Activated CD8-positive, alpha-beta T cell treated with anti-CD3 and anti-CD28 coated beads for 36 hours (primary cell): ENCODE measurements at regions not wholly inside any gene's neighbourhood (a gene's known extent, or its start where the extent isn't known, plus 50 kb on each side); places are given as distances from the start of the nearest gene placed in this dataset.

Experiments
- ATAC-seq: fragments of 200-7000 bp; cut with Tn5 transposase; one replicate; pipeline ENCODE4 v1.10.0; 2021; ENCODE audit warnings: mild to moderate bottlenecking, moderate library complexity
- CTCF ChIA-PET: fragments of 350-600 bp; sonication (Branson Sonifier 250); formaldehyde crosslinking; loops from one replicate; lab custom pipeline; 2021; ENCODE audit warnings: antibody characterized with exemption; lab: Charles Lee
- POLR2A ChIA-PET: fragments of 350-600 bp; sonication (Branson Sonifier 250); formaldehyde crosslinking; loops from one replicate; lab custom pipeline; 2021; ENCODE audit warnings: antibody characterized with exemption; lab: Charles Lee
- DNase-seq: peaks from one replicate; pipeline ENCODE4 v3.0.0-alpha.2; 2020
- H3K27ac Mint-ChIP-seq: one replicate; pipeline ENCODE4 v1.8.0; 2021; ENCODE audit warnings: mild to moderate bottlenecking, mixed read lengths
- H3K27me3 Mint-ChIP-seq: one replicate; pipeline ENCODE4 v1.8.0; 2021; ENCODE audit warnings: mixed read lengths
- H3K36me3 Mint-ChIP-seq: one replicate; pipeline ENCODE4 v1.8.0; 2021; ENCODE audit warnings: low read depth, mixed read lengths
- H3K4me1 Mint-ChIP-seq: one replicate; pipeline ENCODE4 v1.8.0; 2021; ENCODE audit warnings: low read depth, mixed read lengths
- H3K4me3 Mint-ChIP-seq: one replicate; pipeline ENCODE4 v1.8.0; 2021; ENCODE audit warnings: mild to moderate bottlenecking, moderate library complexity, mixed read lengths
- H3K9me3 Mint-ChIP-seq: one replicate; pipeline ENCODE4 v1.8.0; 2021; ENCODE audit warnings: mixed read lengths
- intact Hi-C: fragments of 100-400 bp; cut with micrococcal nuclease; formaldehyde crosslinking; loops from one replicate; pipeline ENCODE4 v1.10.0; 2022
- TF ChIP-seq, protein P1 (sequence below): fragments of 200-600 bp; IDR thresholded peaks from one replicate; pipeline ENCODE4 v1.8.0; 2022; ENCODE audit warnings: antibody characterized with exemption, mild to moderate bottlenecking

DNA sequence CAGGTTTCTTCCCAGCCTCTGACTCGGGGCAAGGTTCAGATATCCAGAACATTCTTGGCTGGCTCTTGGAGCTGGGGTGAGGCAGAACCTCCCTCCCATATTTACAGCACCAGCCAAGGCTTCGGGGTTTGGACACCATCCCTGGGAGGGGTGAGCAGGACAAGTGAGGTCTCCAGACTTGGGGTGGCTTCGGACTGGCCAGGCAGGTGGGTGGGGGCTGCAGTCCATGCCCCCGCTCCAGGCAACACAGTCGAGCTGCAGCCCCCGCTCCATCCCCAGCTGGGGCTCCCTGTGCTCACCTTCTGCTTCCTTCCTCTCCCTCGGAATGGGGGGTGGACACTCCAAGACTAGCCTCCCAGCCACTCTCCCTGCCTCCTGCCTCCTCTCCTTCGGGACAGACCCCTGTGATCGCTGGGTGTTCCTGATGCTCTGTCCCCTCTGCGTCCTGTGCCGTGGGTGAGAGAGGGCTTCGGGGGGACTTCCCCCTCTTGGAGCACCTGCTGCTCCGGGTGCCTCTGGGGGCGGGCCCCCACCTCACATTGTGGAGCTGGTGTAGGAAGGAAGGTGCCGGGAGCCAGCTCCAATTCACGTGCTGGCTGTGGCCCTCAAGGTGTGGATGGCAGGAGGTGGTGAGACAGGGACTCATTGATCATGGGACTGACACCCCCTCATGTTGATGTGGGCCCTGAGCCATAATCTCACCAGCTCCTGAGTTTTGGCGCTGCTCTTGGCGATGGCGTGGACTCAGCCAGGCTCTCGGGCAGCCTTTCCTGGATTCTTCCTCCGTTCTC, 189.2 kb downstream of the SEC14L1 start:
- intact Hi-C loops = loop anchor here (5.0 kb wide), 3 partner anchors 47 to 132 kb away; no protein-coding TSS in a partner anchor
- TF ChIP-seq, protein P1, sequence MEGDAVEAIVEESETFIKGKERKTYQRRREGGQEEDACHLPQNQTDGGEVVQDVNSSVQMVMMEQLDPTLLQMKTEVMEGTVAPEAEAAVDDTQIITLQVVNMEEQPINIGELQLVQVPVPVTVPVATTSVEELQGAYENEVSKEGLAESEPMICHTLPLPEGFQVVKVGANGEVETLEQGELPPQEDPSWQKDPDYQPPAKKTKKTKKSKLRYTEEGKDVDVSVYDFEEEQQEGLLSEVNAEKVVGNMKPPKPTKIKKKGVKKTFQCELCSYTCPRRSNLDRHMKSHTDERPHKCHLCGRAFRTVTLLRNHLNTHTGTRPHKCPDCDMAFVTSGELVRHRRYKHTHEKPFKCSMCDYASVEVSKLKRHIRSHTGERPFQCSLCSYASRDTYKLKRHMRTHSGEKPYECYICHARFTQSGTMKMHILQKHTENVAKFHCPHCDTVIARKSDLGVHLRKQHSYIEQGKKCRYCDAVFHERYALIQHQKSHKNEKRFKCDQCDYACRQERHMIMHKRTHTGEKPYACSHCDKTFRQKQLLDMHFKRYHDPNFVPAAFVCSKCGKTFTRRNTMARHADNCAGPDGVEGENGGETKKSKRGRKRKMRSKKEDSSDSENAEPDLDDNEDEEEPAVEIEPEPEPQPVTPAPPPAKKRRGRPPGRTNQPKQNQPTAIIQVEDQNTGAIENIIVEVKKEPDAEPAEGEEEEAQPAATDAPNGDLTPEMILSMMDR = no peak
- Mint-ChIP-seq H3K27me3 (no peaks in the 10 kb centered on the region), H3K4me3 (no peak overlapping the region), H3K9me3 (peaks cover 10% of the 10 kb centered on the region), H3K36me3 (peaks cover 8% of the 10 kb centered on the region), H3K27ac (no peak overlapping the region), H3K4me1 (peaks cover 58% of the 10 kb centered on the region)
- DNase-seq = no peak
- ChIA-PET CTCF (interaction anchor here (1.0 to 4.9 kb wide), 8 partner anchors 16 to 277 kb away, joined by 3 to 32 read pairs (median 10); no protein-coding TSS in a partner anchor), POLR2A (interaction anchor here (0.6 to 1.6 kb wide), 6 partner anchors 11 to 92 kb away, joined by 3 to 4 read pairs (median 3); no protein-coding TSS in a partner anchor)
- ATAC-seq = no peak

DNA sequence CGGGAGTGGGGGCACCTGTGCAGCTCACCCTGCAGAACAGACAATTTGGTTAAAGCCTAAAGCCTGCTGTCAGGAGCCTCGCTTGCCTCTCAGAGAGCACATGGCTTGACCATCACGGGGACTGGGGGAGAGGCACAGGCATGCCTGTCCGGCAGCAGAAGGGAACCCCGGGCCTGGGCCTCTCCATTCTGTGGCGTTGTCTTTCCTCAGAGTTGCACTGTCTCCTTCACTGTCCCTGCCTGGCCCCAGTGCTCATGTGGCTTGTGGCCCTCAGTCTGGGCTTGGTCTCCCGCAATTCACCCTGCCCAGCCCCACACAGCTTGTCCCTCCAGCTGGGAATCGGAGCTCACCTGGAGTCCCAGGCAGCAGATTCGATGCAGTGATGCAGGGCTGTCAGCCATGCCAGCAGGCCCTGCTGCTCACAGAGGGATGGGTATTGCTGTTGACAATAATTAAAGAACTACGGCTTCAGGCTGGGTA, 189.9 kb downstream of the SEC14L1 start:
- DNase-seq (no peak), ATAC-seq (no peak)
- no peak overlapping the region for H3K4me3 Mint-ChIP-seq
- peaks cover 10% of the 10 kb centered on the region for H3K9me3 Mint-ChIP-seq
- intact Hi-C loops = loop anchor here (5.0 kb wide), 3 partner anchors 47 to 132 kb away; no protein-coding TSS in a partner anchor
- no peak overlapping the region for H3K27ac Mint-ChIP-seq
- peaks cover 51% of the 10 kb centered on the region for H3K4me1 Mint-ChIP-seq
- H3K36me3 Mint-ChIP-seq = peaks cover 8% of the 10 kb centered on the region
- no peaks in the 10 kb centered on the region for H3K27me3 Mint-ChIP-seq
- ChIA-PET POLR2A (interaction anchor here (0.6 to 1.6 kb wide), 5 partner anchors 10 to 70 kb away, joined by 3 to 4 read pairs (median 3); no protein-coding TSS in a partner anchor), CTCF (interaction anchor here (1.0 to 4.9 kb wide), 17 partner anchors 10 to 276 kb away, joined by 3 to 32 read pairs (median 10); no protein-coding TSS in a partner anchor)
- TF ChIP-seq, protein P1 = no peak

DNA sequence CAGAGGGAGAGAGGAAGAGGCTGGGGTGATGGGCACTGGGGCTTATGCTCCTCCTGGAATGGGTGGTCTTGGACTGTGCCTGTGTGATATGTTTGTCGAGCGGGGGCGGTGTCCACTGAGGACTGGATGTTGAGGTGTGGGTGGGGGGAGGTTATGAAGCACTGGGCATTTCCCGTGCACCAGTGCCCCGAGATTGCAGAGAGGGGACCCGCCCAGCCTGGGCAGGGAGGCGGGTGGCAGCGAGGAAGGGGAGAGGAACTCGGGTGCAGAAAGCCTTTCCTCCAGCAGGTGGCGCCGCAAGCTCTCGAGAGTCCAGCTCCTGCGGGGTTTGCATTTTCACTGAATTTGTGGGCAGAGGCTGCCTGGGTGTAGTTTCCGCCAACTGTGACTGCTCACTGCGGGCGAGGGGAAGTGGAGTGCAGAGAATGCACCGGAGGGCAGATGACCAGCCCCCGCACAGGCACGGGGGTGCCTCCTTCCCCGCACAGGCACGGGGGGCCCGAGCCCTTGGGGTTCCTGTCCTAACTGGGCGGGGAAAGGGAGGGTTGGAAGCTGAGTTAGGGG, 190.6 kb downstream of the SEC14L1 start:
- Mint-ChIP-seq H3K9me3 (peaks cover 10% of the 10 kb centered on the region), H3K27me3 (no peaks in the 10 kb centered on the region), H3K4me3 (peak overlapping the region; percentile 54), H3K36me3 (peaks cover 8% of the 10 kb centered on the region), H3K4me1 (peaks cover 45% of the 10 kb centered on the region), H3K27ac (peak overlapping the region; percentile 90)
- CTCF ChIA-PET = interaction anchor here (0.7 to 4.9 kb wide), 26 partner anchors 9 to 598 kb away, joined by 3 to 32 read pairs (median 6); no protein-coding TSS in a partner anchor
- intact Hi-C loops = loop anchor here (5.0 kb wide), 3 partner anchors 46 to 131 kb away; no protein-coding TSS in a partner anchor
- TF ChIP-seq, protein P1 = peak; percentile 98
- peak; percentile 88 for ATAC-seq
- DNase-seq = peak; percentile 98
- POLR2A ChIA-PET = interaction anchor here (0.6 to 2.4 kb wide), 12 partner anchors 9 to 105 kb away, joined by 3 to 8 read pairs (median 4); no protein-coding TSS in a partner anchor

DNA sequence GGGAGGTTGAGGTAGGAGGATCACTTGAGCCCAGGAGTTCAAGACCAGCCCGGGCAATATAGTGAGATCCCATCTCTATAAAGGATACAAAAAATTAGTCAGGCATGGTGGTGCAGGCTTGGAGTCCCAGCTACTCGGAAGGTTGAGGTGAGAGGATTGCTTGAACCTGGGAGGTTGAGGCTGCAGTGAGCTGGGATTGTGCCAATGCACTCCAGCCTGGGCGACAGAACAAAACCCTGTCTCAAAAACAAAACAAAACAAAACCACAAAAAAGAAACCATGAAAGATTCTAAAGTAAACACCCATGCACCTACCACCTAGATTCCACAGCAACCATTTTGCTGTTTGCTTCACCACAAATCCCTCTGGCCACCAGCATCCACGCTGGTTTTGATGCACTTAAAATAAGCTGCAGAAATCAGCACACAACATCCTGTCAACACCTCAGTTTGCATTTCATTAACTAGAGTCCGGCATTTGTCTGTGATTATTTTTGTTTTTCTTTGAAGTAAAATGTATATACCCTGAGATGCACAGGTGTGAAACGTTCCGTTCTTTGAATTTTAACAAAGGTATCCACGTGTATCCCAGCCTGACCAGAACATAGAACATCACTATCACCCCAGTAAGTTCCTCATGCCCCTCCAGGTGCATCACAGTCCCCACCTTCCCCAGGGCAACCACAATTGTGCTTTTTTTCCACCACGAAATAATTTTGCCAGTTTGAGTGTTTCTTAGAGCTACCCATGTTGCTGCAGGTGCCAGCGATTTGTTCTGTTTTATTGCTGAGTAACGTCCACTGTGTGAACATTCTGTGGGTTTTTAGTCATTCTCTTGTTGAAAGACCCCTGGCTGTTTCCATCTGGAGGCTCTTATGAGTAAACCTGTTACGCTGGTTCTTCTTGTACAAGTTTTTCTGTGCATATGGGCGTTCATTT, 191.5 kb downstream of the SEC14L1 start:
- H3K27ac Mint-ChIP-seq = peak overlapping the region; percentile 90
- DNase-seq = peak; percentile 58
- peaks cover 38% of the 10 kb centered on the region for H3K4me1 Mint-ChIP-seq
- ATAC-seq = peak; percentile 32
- CTCF ChIA-PET = interaction anchor here (0.7 to 4.9 kb wide), 26 partner anchors 8 to 597 kb away, joined by 3 to 32 read pairs (median 5); no protein-coding TSS in a partner anchor
- H3K9me3 Mint-ChIP-seq = peaks cover 15% of the 10 kb centered on the region
- H3K4me3 Mint-ChIP-seq = peak overlapping the region; percentile 54
- peaks cover 10% of the 10 kb centered on the region for H3K36me3 Mint-ChIP-seq
- intact Hi-C loops = loop anchor here (5.0 kb wide), 3 partner anchors 45 to 130 kb away; no protein-coding TSS in a partner anchor
- H3K27me3 Mint-ChIP-seq = no peaks in the 10 kb centered on the region
- POLR2A ChIA-PET = interaction anchor here (0.6 to 2.4 kb wide), 16 partner anchors 8 to 143 kb away, joined by 3 to 8 read pairs (median 4); no protein-coding TSS in a partner anchor
- TF ChIP-seq, protein P1 = no peak
